Spleen (tissue), 7 donors: ENCODE measurements at regions not wholly inside any gene's neighbourhood (a gene's known extent, or its start where the extent isn't known, plus 50 kb on each side); places are given as distances from the start of the nearest gene placed in this dataset.

ENCODE experiments used
- POLR2AphosphoS5 ChIP-seq, 3 donors: sonication (generic); formaldehyde crosslinking; IDR thresholded peaks; one replicate each; pipeline ENCODE4 v1.5.1; 2017; ENCODE audit warnings: antibody characterized with exemption in 3 of 3
- TF ChIP-seq, protein P1 (sequence below), 11 experiments: fragments of 200-600 bp in 7 of 11; fragments of 450-650 bp in 4 of 11; sonication (generic) in 4 of 11; IDR thresholded peaks in 8 of 11; conservative IDR thresholded peaks in 3 of 11; 1 replicate in 7 of 11; 2 replicates in 4 of 11; pipeline versions ENCODE4 v1.4.0 to v1.8.0; 2016 to 2021; ENCODE audit warnings: antibody characterized with exemption in 11 of 11, inconsistent platforms in 4 of 11, mild to moderate bottlenecking in 1 of 11
- donor health status: DM: no; HTN: no; CAD: no; lungs with moderate emphysema.
- donor health status: DM: no; HTN: no; CAD: no.
- donor health status: DM: no; HTN: no; CAD: no.

DNA sequence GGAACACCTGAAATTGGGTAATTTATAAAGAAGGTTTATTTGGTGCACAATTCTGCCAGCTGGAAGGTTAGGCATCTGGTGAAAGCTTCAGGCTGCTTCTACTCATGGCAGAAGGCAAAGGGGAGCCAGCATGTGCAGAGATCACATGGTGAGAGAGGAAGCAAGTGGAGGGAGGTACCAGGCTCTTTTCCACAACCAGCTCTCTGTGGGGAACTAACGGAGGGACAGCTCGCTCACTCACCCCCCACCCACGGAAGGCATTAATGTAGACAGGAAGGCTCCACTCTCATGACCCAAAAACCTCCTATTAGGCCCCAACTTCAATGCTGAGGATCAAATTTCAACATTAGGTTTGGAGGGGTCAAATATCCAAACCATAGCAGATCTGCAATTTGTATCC lies 75.6 kb upstream of the ARHGAP32 start:
- TF ChIP-seq, protein P1, sequence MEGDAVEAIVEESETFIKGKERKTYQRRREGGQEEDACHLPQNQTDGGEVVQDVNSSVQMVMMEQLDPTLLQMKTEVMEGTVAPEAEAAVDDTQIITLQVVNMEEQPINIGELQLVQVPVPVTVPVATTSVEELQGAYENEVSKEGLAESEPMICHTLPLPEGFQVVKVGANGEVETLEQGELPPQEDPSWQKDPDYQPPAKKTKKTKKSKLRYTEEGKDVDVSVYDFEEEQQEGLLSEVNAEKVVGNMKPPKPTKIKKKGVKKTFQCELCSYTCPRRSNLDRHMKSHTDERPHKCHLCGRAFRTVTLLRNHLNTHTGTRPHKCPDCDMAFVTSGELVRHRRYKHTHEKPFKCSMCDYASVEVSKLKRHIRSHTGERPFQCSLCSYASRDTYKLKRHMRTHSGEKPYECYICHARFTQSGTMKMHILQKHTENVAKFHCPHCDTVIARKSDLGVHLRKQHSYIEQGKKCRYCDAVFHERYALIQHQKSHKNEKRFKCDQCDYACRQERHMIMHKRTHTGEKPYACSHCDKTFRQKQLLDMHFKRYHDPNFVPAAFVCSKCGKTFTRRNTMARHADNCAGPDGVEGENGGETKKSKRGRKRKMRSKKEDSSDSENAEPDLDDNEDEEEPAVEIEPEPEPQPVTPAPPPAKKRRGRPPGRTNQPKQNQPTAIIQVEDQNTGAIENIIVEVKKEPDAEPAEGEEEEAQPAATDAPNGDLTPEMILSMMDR (IDR thresholded peaks at IDR 0.05 in 8 of 11, conservative IDR thresholded peaks at IDR 0.05 in 3 of 11) = no peak
- no peak for TF ChIP-seq POLR2AphosphoS5 (IDR thresholded peaks at IDR 0.05)
